ENCODE measurements at regions not wholly inside any gene's neighbourhood (a gene's known extent, or its start where the extent isn't known, plus 50 kb on each side); places are given as distances from the start of the nearest gene placed in this dataset.

DNA sequence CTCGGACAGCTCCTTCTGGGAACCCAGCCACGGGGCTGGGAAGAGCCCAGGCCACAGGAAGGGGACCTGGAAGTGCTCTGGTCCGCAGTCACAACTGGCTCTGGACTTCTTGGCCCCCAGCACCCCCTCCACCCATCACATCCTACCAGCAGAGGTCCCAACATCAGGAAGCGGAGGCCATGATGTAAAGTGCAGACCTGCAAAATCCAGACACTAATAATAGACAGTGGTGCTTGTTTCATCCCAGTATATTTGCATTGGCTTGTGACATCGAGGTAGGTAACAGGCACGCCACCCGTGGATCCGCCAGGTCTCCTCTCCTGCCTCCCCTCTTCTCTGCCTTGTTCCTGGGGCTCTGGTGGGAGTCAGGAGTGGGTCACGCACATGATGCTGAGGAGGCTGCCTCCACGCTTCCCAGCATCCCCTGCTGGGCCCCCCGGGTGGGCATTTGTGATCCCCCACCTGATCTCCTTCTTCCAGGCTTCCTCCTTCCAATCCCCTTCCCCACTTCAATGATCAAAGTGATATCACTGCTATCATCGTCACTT is 1454.0 kb downstream of the BRD1 start:
- TF ChIP-seq POLR2A (IDR thresholded peaks at IDR 0.05; ENCODE audit: extremely low read depth, insufficient read length) = no peak
- TF ChIP-seq, protein P1, sequence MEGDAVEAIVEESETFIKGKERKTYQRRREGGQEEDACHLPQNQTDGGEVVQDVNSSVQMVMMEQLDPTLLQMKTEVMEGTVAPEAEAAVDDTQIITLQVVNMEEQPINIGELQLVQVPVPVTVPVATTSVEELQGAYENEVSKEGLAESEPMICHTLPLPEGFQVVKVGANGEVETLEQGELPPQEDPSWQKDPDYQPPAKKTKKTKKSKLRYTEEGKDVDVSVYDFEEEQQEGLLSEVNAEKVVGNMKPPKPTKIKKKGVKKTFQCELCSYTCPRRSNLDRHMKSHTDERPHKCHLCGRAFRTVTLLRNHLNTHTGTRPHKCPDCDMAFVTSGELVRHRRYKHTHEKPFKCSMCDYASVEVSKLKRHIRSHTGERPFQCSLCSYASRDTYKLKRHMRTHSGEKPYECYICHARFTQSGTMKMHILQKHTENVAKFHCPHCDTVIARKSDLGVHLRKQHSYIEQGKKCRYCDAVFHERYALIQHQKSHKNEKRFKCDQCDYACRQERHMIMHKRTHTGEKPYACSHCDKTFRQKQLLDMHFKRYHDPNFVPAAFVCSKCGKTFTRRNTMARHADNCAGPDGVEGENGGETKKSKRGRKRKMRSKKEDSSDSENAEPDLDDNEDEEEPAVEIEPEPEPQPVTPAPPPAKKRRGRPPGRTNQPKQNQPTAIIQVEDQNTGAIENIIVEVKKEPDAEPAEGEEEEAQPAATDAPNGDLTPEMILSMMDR (IDR thresholded peaks at IDR 0.05; ENCODE audit: low read depth, low read length) = no peak
- TF ChIP-seq, protein P2, sequence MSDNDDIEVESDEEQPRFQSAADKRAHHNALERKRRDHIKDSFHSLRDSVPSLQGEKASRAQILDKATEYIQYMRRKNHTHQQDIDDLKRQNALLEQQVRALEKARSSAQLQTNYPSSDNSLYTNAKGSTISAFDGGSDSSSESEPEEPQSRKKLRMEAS (IDR thresholded peaks at IDR 0.05; ENCODE audit: low read depth, low read length) = no peak

All from NB4 (cell line).